ENCODE measurements at regions not wholly inside any gene's neighbourhood (a gene's known extent, or its start where the extent isn't known, plus 50 kb on each side); places are given as distances from the start of the nearest gene placed in this dataset.
A peak's percentile ranks its signal among the peaks of the same experiment; 100 is the strongest.

GRCh38 chr12:111275308-111275707 is 93.6 kb downstream of the PHETA1 start:
- peak; percentile 24 for ATAC-seq
- no peaks in the 10 kb centered on the region for H3K4me1 ChIP-seq (ENCODE audit: insufficient read depth)

More at GRCh38 chr12:111275308-111275707, 93.6 kb downstream of the PHETA1 start:
- Mint-ChIP-seq H3K4me3 (no peak overlapping the region), H3K36me3 (ENCODE audit: low read depth) (no peaks in the 10 kb centered on the region; the same call in 2 of the 3 replicates), H3K9me3 (no peaks in the 10 kb centered on the region), H3K27me3 (ENCODE audit: insufficient read depth, low read depth, poor library complexity) (no peaks in the 10 kb centered on the region), H3K27ac (no peak overlapping the region), H3K4me1 (peaks cover 3% of the 10 kb centered on the region)
- Histone ChIP-seq H3K4me2 (no peak overlapping the region), H2AFZ (no peak overlapping the region), H3K4me3 (no peak overlapping the region), H3F3A (replicated peaks; ENCODE audit: low read depth) (no peaks in the 10 kb centered on the region), H3K27me3 (ENCODE audit: insufficient read depth) (no peaks in the 10 kb centered on the region), H3K79me2 (replicated peaks; ENCODE audit: insufficient read depth) (no peaks in the 10 kb centered on the region), H4K20me1 (replicated peaks; ENCODE audit: insufficient read depth) (no peaks in the 10 kb centered on the region; the same call in 1 of the 2 replicates), H3K9me2 (ENCODE audit: insufficient read depth) (no peaks in the 10 kb centered on the region), H3K27ac (ENCODE audit: low read depth) (no peak overlapping the region), H3K36me3 (ENCODE audit: insufficient read depth) (no peaks in the 10 kb centered on the region)
- no peak for DNase-seq (ENCODE audit: low spot score)
- TF ChIP-seq REST (IDR thresholded peaks at IDR 0.05; ENCODE audit: unreplicated experiment): no peak
- TF ChIP-seq EZH2phosphoT487 (IDR thresholded peaks at IDR 0.05; ENCODE audit: unreplicated experiment): no peak
- TF ChIP-seq EZH2 (IDR thresholded peaks at IDR 0.05; ENCODE audit: low read depth, unreplicated experiment): no peak
- no peak for TF ChIP-seq POLR2AphosphoS5 (IDR thresholded peaks at IDR 0.05; ENCODE audit: low read depth)
- TF ChIP-seq ZNF114 (CRISPR knock-in tag; IDR thresholded peaks at IDR 0.05): no peak
- TF ChIP-seq STAT1 (IDR thresholded peaks at IDR 0.05; ENCODE audit: unreplicated experiment): no peak
- TF ChIP-seq CREB1 (CRISPR knock-in tag; IDR thresholded peaks at IDR 0.05; ENCODE audit: low read depth): no peak
- no peak for TF ChIP-seq JUNB (IDR thresholded peaks at IDR 0.05; ENCODE audit: unreplicated experiment)
- no peak for TF ChIP-seq ZNF462 (CRISPR knock-in tag; IDR thresholded peaks at IDR 0.05)
- no peak for TF ChIP-seq NANOG (IDR thresholded peaks at IDR 0.05; ENCODE audit: borderline replicate concordance)
- TF ChIP-seq ETS1 (IDR thresholded peaks at IDR 0.05): no peak
- no peak for TF ChIP-seq ZNF331 (CRISPR knock-in tag; IDR thresholded peaks at IDR 0.05; ENCODE audit: low read depth)
- no peak for TF ChIP-seq CTCF (conservative IDR thresholded peaks at IDR 0.05; ENCODE audit: low read depth in 2 of 2)
